Activated naive CD4-positive, alpha-beta T cell treated with anti-CD3 and anti-CD28 coated beads, Interleukin-2, amount 50 U/mL, for 16 hours (primary cell): ENCODE measurements at regions not wholly inside any gene's neighbourhood (a gene's known extent, or its start where the extent isn't known, plus 50 kb on each side); places are given as distances from the start of the nearest gene placed in this dataset.
"Not testable (repeated sequence)": the region's sequence is repeated elsewhere in the genome, so short reads cannot be mapped to it uniquely, and the experiment has no call there.

ENCODE experiments used
- DNase-seq: peaks from one replicate; pipeline ENCODE4 v3.0.0-alpha.2; 2020

GRCh38 chr1:206365271-206365670 is 105.0 kb upstream of the IKBKE start:
- not testable (repeated sequence) for DNase-seq

GRCh38 chr1:206366131-206366530 is 104.1 kb upstream of the IKBKE start:
- not testable (repeated sequence) for DNase-seq

GRCh38 chr1:206366772-206367171 is 103.5 kb upstream of the IKBKE start:
- not testable (repeated sequence) for DNase-seq

GRCh38 chr1:206367955-206368622 is 102.2 kb upstream of the IKBKE start:
- DNase-seq = not testable (repeated sequence)

GRCh38 chr1:206374725-206375124 is 95.6 kb upstream of the IKBKE start:
- not testable (repeated sequence) for DNase-seq

- not testable (repeated sequence) for DNase-seq
Observed at GRCh38 chr1:206375552-206375951, 94.7 kb upstream of the IKBKE start.

GRCh38 chr1:206378506-206378905 is 91.8 kb upstream of the IKBKE start:
- not testable (repeated sequence) for DNase-seq

- DNase-seq = not testable (repeated sequence)
Observed at GRCh38 chr1:206379245-206379644, 91.0 kb upstream of the IKBKE start.

- DNase-seq = not testable (repeated sequence)
Observed at GRCh38 chr1:206380163-206380790, 90.0 kb upstream of the IKBKE start.

GRCh38 chr1:206380791-206381610 is 89.3 kb upstream of the IKBKE start:
- not testable (repeated sequence) for DNase-seq

GRCh38 chr1:206384029-206384807 is 86.1 kb upstream of the IKBKE start:
- peak; percentile 8 for DNase-seq

GRCh38 chr1:206384891-206385290 is 85.4 kb upstream of the IKBKE start:
- DNase-seq = not testable (repeated sequence)

GRCh38 chr1:206387631-206388030 is 82.6 kb upstream of the IKBKE start:
- DNase-seq = not testable (repeated sequence)

- not testable (repeated sequence) for DNase-seq
Observed at GRCh38 chr1:206391903-206392302, 78.4 kb upstream of the IKBKE start.

GRCh38 chr1:206397501-206397900 is 72.8 kb upstream of the IKBKE start:
- DNase-seq = not testable (repeated sequence)

- DNase-seq = not testable (repeated sequence)
Observed at GRCh38 chr1:206398261-206398660, 72.0 kb upstream of the IKBKE start.

GRCh38 chr1:206403612-206404307 is 66.5 kb upstream of the IKBKE start:
- DNase-seq = not testable (repeated sequence)

- DNase-seq = not testable (repeated sequence)
Observed at GRCh38 chr1:206404309-206405027, 65.8 kb upstream of the IKBKE start.

GRCh38 chr1:206405282-206405681 is 65.0 kb upstream of the IKBKE start:
- not testable (repeated sequence) for DNase-seq

GRCh38 chr1:206408371-206409288 is 61.6 kb upstream of the IKBKE start:
- not testable (repeated sequence) for DNase-seq
